ENCODE measurements at regions not wholly inside any gene's neighbourhood (a gene's known extent, or its start where the extent isn't known, plus 50 kb on each side); places are given as distances from the start of the nearest gene placed in this dataset.

DNA sequence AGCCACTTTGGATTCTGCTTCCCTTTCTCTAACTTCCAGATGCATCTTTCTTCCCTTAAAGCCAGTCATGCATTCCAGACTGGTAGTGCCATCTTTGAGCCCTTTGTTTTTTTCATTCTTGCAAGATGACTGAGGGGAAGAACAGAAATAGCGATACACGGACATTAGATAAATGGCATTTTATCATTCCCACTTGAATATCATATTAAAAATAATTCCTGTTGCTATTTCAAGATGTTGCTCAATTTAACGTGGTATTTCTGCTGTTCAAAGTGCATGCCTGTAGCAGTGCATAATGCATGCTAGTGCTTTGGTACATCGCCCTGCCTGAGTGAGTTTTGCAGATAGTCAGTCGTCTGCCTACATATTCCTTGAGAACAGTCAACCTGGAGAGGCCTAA lies 140.6 kb upstream of the FRY start:
- Mint-ChIP-seq H3K9me3 (no peaks in the 10 kb centered on the region), H3K4me3 (no peak overlapping the region), H3K27ac (no peak overlapping the region), H3K36me3 (ENCODE audit: insufficient read depth in 1 of 3, low read depth in 3 of 3) (no peaks in the 10 kb centered on the region), H3K4me1 (peaks cover 4 to 9% of the 10 kb centered on the region in 2 experiments), H3K27me3 (ENCODE audit: low read depth) (no peaks in the 10 kb centered on the region)
- no peak overlapping the region for H2BK15ac ChIP-seq (ENCODE audit: low read depth, low read length)
- WGBS (ENCODE audit: extremely low coverage, insufficient read length, low lambda C conversion rate), result no CpG with 5 or more reads among the region's 5 CpGs
- no peaks in the 10 kb centered on the region for H4K20me1 ChIP-seq (ENCODE audit: control insufficient read depth, insufficient read depth, insufficient read length)
- no peak overlapping the region for H3K23ac ChIP-seq (ENCODE audit: insufficient read length, low read depth, low read length)
- H3K27me3 ChIP-seq (ENCODE audit: insufficient read depth, low read length), result no peaks in the 10 kb centered on the region
- TF ChIP-seq, protein P1, sequence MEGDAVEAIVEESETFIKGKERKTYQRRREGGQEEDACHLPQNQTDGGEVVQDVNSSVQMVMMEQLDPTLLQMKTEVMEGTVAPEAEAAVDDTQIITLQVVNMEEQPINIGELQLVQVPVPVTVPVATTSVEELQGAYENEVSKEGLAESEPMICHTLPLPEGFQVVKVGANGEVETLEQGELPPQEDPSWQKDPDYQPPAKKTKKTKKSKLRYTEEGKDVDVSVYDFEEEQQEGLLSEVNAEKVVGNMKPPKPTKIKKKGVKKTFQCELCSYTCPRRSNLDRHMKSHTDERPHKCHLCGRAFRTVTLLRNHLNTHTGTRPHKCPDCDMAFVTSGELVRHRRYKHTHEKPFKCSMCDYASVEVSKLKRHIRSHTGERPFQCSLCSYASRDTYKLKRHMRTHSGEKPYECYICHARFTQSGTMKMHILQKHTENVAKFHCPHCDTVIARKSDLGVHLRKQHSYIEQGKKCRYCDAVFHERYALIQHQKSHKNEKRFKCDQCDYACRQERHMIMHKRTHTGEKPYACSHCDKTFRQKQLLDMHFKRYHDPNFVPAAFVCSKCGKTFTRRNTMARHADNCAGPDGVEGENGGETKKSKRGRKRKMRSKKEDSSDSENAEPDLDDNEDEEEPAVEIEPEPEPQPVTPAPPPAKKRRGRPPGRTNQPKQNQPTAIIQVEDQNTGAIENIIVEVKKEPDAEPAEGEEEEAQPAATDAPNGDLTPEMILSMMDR (conservative IDR thresholded peaks at IDR 0.05), result no peak
- no peak overlapping the region for H3K9ac ChIP-seq (ENCODE audit: extremely low read depth, insufficient read length, low read length)
- no peaks in the 10 kb centered on the region for H3K79me2 ChIP-seq (ENCODE audit: insufficient read depth, low read length)
- no peak overlapping the region for H4K5ac ChIP-seq (ENCODE audit: insufficient read length, low read depth, low read length)
- H2AFZ ChIP-seq (ENCODE audit: low read length), result no peak overlapping the region
- no peak overlapping the region for H3T11ph ChIP-seq (ENCODE audit: low read length)
- no peak overlapping the region for H2AK5ac ChIP-seq (ENCODE audit: insufficient read length, low read length)
- H3K4me1 ChIP-seq (ENCODE audit: insufficient read depth, low read length), result no peaks in the 10 kb centered on the region
- H2BK12ac ChIP-seq (ENCODE audit: insufficient read length, low read depth, low read length), result no peak overlapping the region
- H2BK120ac ChIP-seq (ENCODE audit: low read depth, low read length, poor library complexity, severe bottlenecking), result no peak overlapping the region
- no peak overlapping the region for H3K4me2 ChIP-seq (ENCODE audit: insufficient read depth, insufficient read length, low read length)
- no peak overlapping the region for H4K91ac ChIP-seq (ENCODE audit: insufficient read length, low read depth, low read length)
- H3K14ac ChIP-seq (ENCODE audit: insufficient read depth, low read length), result no peak overlapping the region
- no peak for DNase-seq
- no peak overlapping the region for H3K18ac ChIP-seq (ENCODE audit: insufficient read length, low read depth, low read length)
- no peak overlapping the region for H2BK20ac ChIP-seq (ENCODE audit: low read depth, low read length, poor library complexity, severe bottlenecking)
- H3K9me3 ChIP-seq (ENCODE audit: control insufficient read depth, low read depth, low read length), result no peaks in the 10 kb centered on the region
- no peak overlapping the region for H4K8ac ChIP-seq (replicated peaks; ENCODE audit: insufficient read length, low read depth, low read length)
- no peaks in the 10 kb centered on the region for H3K23me2 ChIP-seq (ENCODE audit: insufficient read length, low read depth, low read length, poor library complexity, severe bottlenecking)
- H2BK5ac ChIP-seq (ENCODE audit: insufficient read length, low read length), result no peak overlapping the region
- H3K4ac ChIP-seq (ENCODE audit: low read depth, low read length), result no peak overlapping the region
- no peaks in the 10 kb centered on the region for H3K79me1 ChIP-seq (ENCODE audit: insufficient read depth, low read depth, low read length, poor library complexity, severe bottlenecking)
- no peak overlapping the region for H3K27ac ChIP-seq (ENCODE audit: insufficient read length, low read depth, low read length)
- no peak overlapping the region for H3K56ac ChIP-seq (ENCODE audit: insufficient read length, low read depth, low read length)
